GM23338 (cell line): ENCODE measurements at regions not wholly inside any gene's neighbourhood (a gene's known extent, or its start where the extent isn't known, plus 50 kb on each side); places are given as distances from the start of the nearest gene placed in this dataset.

Source experiments
- ATAC-seq: fragments of 200-7000 bp; cut with Tn5 transposase; 3 replicates; pipeline ENCODE4 v1.9.1; 2020
- DNase-seq: peaks from one replicate; pipeline ENCODE4 v3.0.0-alpha.2; 2015; ENCODE audit warnings: low spot score
- H2AFZ ChIP-seq: fragments of 200-600 bp; sonication (generic); 2 replicates; pipeline ENCODE4 v1.8.0; 2016; ENCODE audit warnings: antibody characterized with exemption, mild to moderate bottlenecking, moderate library complexity
- H3F3A ChIP-seq: fragments of 200-600 bp; sonication (generic); replicated peaks from 2 replicates; pipeline ENCODE4 v1.8.0; 2017; ENCODE audit warnings: antibody characterized with exemption, mixed run types, low read depth
- H3K27ac ChIP-seq: fragments of 200-600 bp; sonication (generic); 2 replicates; pipeline ENCODE4 v1.6.1; 2016; ENCODE audit warnings: low read depth
- H3K27me3 ChIP-seq: fragments of 200-600 bp; sonication (generic); 2 replicates; pipeline ENCODE4 v1.8.0; 2016; ENCODE audit warnings: mild to moderate bottlenecking, mixed run types, moderate library complexity; ENCODE audit not compliant: insufficient read depth
- H3K36me3 ChIP-seq: fragments of 200-600 bp; sonication (generic); 2 replicates; pipeline ENCODE4 v1.8.0; 2016; ENCODE audit warnings: mild to moderate bottlenecking; ENCODE audit not compliant: insufficient read depth
- H3K4me1 ChIP-seq: fragments of 200-600 bp; sonication (generic); 2 replicates; pipeline ENCODE4 v1.8.0; 2016; ENCODE audit warnings: mild to moderate bottlenecking, moderate library complexity; ENCODE audit not compliant: insufficient read depth
- H3K4me2 ChIP-seq: fragments of 200-600 bp; sonication (generic); 2 replicates; pipeline ENCODE4 v1.7.1; 2017; ENCODE audit warnings: mixed run types
- H3K4me3 ChIP-seq: fragments of 200-600 bp; sonication (generic); 2 replicates; pipeline ENCODE4 v1.6.1; 2016; ENCODE audit warnings: mixed run types
- H3K79me2 ChIP-seq: fragments of 200-600 bp; sonication (generic); replicated peaks from 2 replicates; pipeline ENCODE4 v1.8.0; 2017; ENCODE audit warnings: mild to moderate bottlenecking; ENCODE audit not compliant: insufficient read depth
- H3K9me2 ChIP-seq: fragments of 200-600 bp; sonication (generic); 2 replicates; pipeline ENCODE4 v1.8.0; 2017; ENCODE audit not compliant: insufficient read depth
- H4K20me1 ChIP-seq: fragments of 200-600 bp; sonication (generic); replicated peaks from 2 replicates; pipeline ENCODE4 v1.8.0; 2017; ENCODE audit warnings: mild to moderate bottlenecking; ENCODE audit not compliant: insufficient read depth
- H3K27ac Mint-ChIP-seq: 2 replicates; pipeline ENCODE4 v1.8.0; 2020; ENCODE audit warnings: inconsistent platforms, mild to moderate bottlenecking, moderate library complexity, mixed read lengths
- H3K27me3 Mint-ChIP-seq: 3 replicates; pipeline ENCODE4 v1.8.0; 2022; ENCODE audit warnings: low read depth, mild to moderate bottlenecking, moderate library complexity, mixed read lengths, inconsistent platforms; ENCODE audit not compliant: insufficient read depth, poor library complexity
- H3K36me3 Mint-ChIP-seq: 3 replicates; pipeline ENCODE4 v1.8.0; 2021; ENCODE audit warnings: low read depth, mild to moderate bottlenecking, inconsistent platforms, moderate library complexity, mixed read lengths
- H3K4me1 Mint-ChIP-seq: 3 replicates; pipeline ENCODE4 v1.8.0; 2020; ENCODE audit warnings: mild to moderate bottlenecking, inconsistent platforms, mixed read lengths
- H3K4me3 Mint-ChIP-seq: 3 replicates; pipeline ENCODE4 v1.8.0; 2021; ENCODE audit warnings: moderate library complexity, mild to moderate bottlenecking, inconsistent platforms, mixed read lengths
- H3K9me3 Mint-ChIP-seq: 3 replicates; pipeline ENCODE4 v1.8.0; 2020; ENCODE audit warnings: moderate library complexity, mild to moderate bottlenecking, inconsistent platforms, mixed read lengths
- CREB1 ChIP-seq: fragments of 250-450 bp; sonication (Bioruptor Pico); IDR thresholded peaks from 2 replicates; pipeline ENCODE4 v1.5.0; 2020; ENCODE audit warnings: low read depth, mild to moderate bottlenecking, moderate library complexity
- CTCF ChIP-seq, 2 experiments: fragments of 200-600 bp in 1 of 2; sonication (generic) in 1 of 2; conservative IDR thresholded peaks; 2 replicates each; pipeline versions ENCODE4 v1.5.1 to v1.6.1; 2016 to 2017; ENCODE audit warnings: antibody characterized with exemption in 2 of 2, low read depth in 2 of 2, mild to moderate bottlenecking in 2 of 2, moderate library complexity in 1 of 2
- ETS1 ChIP-seq: IDR thresholded peaks from 2 replicates; pipeline ENCODE4 v1.6.1; 2016; ENCODE audit warnings: antibody characterized with exemption
- EZH2 ChIP-seq: fragments of 200-600 bp; sonication (generic); IDR thresholded peaks from one replicate; pipeline ENCODE4 v1.8.0; 2017; ENCODE audit warnings: antibody characterized with exemption, mild to moderate bottlenecking, low read depth; ENCODE audit not compliant: unreplicated experiment
- JUNB ChIP-seq: IDR thresholded peaks from one replicate; pipeline ENCODE4 v1.6.1; 2016; ENCODE audit warnings: antibody characterized with exemption; ENCODE audit not compliant: unreplicated experiment
- NANOG ChIP-seq: IDR thresholded peaks from 2 replicates; pipeline ENCODE4 v1.6.1; 2016; ENCODE audit warnings: antibody characterized with exemption, borderline replicate concordance
- POLR2AphosphoS5 ChIP-seq: IDR thresholded peaks from 2 replicates; pipeline ENCODE4 v1.6.1; 2016; ENCODE audit warnings: antibody characterized with exemption, low read depth
- REST ChIP-seq: IDR thresholded peaks from one replicate; pipeline ENCODE4 v1.6.1; 2018; ENCODE audit warnings: antibody characterized with exemption; ENCODE audit not compliant: unreplicated experiment
- STAT1 ChIP-seq: IDR thresholded peaks from one replicate; pipeline ENCODE4 v1.6.1; 2016; ENCODE audit warnings: antibody characterized with exemption; ENCODE audit not compliant: unreplicated experiment
- ZNF114 ChIP-seq: fragments of 250-450 bp; sonication (Bioruptor Pico); IDR thresholded peaks from 2 replicates; pipeline ENCODE4 v1.5.0; 2020; ENCODE audit warnings: mild to moderate bottlenecking, moderate library complexity
- TF ChIP-seq, protein P1 (sequence below): fragments of 250-450 bp; sonication (Bioruptor Pico); IDR thresholded peaks from 2 replicates; pipeline ENCODE4 v1.5.0; 2020; ENCODE audit warnings: mild to moderate bottlenecking, moderate library complexity

- Histone ChIP-seq H3K27ac (no peak overlapping the region), H3K79me2 (no peaks in the 10 kb centered on the region), H3K27me3 (no peaks in the 10 kb centered on the region), H3F3A (no peaks in the 10 kb centered on the region), H3K4me3 (no peak overlapping the region), H3K36me3 (no peaks in the 10 kb centered on the region), H3K4me1 (peaks cover 36% of the 10 kb centered on the region), H4K20me1 (no peaks in the 10 kb centered on the region), H3K9me2 (0 out of 2 replicates have a peak, but pooled peaks cover 6% of the 10 kb centered on the region), H2AFZ (peak overlapping the region; percentile 53; the same call in 1 of the 2 replicates), H3K4me2 (no peak overlapping the region)
- Mint-ChIP-seq H3K36me3 (peaks cover 6% of the 10 kb centered on the region; the same call in 2 of the 3 replicates), H3K4me1 (peaks cover 22% of the 10 kb centered on the region), H3K4me3 (no peak overlapping the region), H3K9me3 (peaks cover 3% of the 10 kb centered on the region; the same call in 1 of the 3 replicates), H3K27me3 (peaks cover 1% of the 10 kb centered on the region), H3K27ac (no peak overlapping the region)
- DNase-seq (no peak), ATAC-seq (no peak)
- no peak for TF ChIP-seq NANOG
- TF ChIP-seq POLR2AphosphoS5: no peak
- TF ChIP-seq REST: no peak
- TF ChIP-seq JUNB: no peak
- TF ChIP-seq STAT1: no peak
- no peak for TF ChIP-seq ZNF114 (CRISPR knock-in tag)
- TF ChIP-seq EZH2: no peak
- TF ChIP-seq, protein P1, sequence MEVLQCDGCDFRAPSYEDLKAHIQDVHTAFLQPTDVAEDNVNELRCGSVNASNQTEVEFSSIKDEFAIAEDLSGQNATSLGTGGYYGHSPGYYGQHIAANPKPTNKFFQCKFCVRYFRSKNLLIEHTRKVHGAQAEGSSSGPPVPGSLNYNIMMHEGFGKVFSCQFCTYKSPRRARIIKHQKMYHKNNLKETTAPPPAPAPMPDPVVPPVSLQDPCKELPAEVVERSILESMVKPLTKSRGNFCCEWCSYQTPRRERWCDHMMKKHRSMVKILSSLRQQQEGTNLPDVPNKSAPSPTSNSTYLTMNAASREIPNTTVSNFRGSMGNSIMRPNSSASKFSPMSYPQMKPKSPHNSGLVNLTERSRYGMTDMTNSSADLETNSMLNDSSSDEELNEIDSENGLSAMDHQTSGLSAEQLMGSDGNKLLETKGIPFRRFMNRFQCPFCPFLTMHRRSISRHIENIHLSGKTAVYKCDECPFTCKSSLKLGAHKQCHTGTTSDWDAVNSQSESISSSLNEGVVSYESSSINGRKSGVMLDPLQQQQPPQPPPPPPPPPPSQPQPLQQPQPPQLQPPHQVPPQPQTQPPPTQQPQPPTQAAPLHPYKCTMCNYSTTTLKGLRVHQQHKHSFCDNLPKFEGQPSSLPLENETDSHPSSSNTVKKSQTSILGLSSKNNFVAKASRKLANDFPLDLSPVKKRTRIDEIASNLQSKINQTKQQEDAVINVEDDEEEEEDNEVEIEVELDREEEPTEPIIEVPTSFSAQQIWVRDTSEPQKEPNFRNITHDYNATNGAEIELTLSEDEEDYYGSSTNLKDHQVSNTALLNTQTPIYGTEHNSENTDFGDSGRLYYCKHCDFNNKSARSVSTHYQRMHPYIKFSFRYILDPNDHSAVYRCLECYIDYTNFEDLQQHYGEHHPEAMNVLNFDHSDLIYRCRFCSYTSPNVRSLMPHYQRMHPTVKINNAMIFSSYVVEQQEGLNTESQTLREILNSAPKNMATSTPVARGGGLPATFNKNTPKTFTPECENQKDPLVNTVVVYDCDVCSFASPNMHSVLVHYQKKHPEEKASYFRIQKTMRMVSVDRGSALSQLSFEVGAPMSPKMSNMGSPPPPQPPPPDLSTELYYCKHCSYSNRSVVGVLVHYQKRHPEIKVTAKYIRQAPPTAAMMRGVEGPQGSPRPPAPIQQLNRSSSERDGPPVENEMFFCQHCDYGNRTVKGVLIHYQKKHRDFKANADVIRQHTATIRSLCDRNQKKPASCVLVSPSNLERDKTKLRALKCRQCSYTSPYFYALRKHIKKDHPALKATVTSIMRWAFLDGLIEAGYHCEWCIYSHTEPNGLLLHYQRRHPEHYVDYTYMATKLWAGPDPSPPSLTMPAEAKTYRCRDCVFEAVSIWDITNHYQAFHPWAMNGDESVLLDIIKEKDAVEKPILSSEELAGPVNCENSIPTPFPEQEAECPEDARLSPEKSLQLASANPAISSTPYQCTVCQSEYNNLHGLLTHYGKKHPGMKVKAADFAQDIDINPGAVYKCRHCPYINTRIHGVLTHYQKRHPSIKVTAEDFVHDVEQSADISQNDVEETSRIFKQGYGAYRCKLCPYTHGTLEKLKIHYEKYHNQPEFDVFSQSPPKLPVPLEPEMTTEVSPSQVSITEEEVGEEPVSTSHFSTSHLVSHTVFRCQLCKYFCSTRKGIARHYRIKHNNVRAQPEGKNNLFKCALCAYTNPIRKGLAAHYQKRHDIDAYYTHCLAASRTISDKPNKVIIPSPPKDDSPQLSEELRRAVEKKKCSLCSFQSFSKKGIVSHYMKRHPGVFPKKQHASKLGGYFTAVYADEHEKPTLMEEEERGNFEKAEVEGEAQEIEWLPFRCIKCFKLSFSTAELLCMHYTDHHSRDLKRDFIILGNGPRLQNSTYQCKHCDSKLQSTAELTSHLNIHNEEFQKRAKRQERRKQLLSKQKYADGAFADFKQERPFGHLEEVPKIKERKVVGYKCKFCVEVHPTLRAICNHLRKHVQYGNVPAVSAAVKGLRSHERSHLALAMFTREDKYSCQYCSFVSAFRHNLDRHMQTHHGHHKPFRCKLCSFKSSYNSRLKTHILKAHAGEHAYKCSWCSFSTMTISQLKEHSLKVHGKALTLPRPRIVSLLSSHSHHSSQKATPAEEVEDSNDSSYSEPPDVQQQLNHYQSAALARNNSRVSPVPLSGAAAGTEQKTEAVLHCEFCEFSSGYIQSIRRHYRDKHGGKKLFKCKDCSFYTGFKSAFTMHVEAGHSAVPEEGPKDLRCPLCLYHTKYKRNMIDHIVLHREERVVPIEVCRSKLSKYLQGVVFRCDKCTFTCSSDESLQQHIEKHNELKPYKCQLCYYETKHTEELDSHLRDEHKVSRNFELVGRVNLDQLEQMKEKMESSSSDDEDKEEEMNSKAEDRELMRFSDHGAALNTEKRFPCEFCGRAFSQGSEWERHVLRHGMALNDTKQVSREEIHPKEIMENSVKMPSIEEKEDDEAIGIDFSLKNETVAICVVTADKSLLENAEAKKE (CRISPR knock-in tag): no peak
- TF ChIP-seq ETS1: no peak
- TF ChIP-seq CTCF (conservative IDR thresholded peaks at IDR 0.05; ENCODE audit: low read depth in 2 of 2): no peak
- no peak for TF ChIP-seq CREB1
Measured at GRCh38 chr5:124962111-124962510, 215.7 kb upstream of the ZNF608 start.
